ENCODE measurements at regions not wholly inside any gene's neighbourhood (a gene's known extent, or its start where the extent isn't known, plus 50 kb on each side); places are given as distances from the start of the nearest gene placed in this dataset.

- no TSS peak for BruUV-seq (replicated peaks)
- H4K20me1 ChIP-seq (ENCODE audit: insufficient read depth, low read length): no peaks in the 10 kb centered on the region
- CTCF ChIA-PET (ENCODE audit: unreplicated experiment): no interaction called here
- POLR2A ChIA-PET: no interaction called here
- H3K9me2 ChIP-seq (ENCODE audit: insufficient read depth, low read length): no peaks in the 10 kb centered on the region
- no peak overlapping the region for H2AFZ ChIP-seq (ENCODE audit: low read length)
- no peak overlapping the region for H3K4me3 ChIP-seq (ENCODE audit: low read depth, low read length, poor library complexity, severe bottlenecking)
- DNase-seq (ENCODE audit: low spot score): no peak
- H3K4me1 ChIP-seq (ENCODE audit: insufficient read depth, low read length, poor library complexity, severe bottlenecking): no peaks in the 10 kb centered on the region
- no peak overlapping the region for H3K4me2 ChIP-seq (ENCODE audit: low read length)
- TF ChIP-seq EZH2phosphoT487 (IDR thresholded peaks at IDR 0.05; ENCODE audit: borderline replicate concordance, low read depth, low read length): no peak
- no peak for TF ChIP-seq CTCF (conservative IDR thresholded peaks at IDR 0.05; ENCODE audit: low read length)
- H3K36me3 ChIP-seq (ENCODE audit: insufficient read depth, low read length): no peaks in the 10 kb centered on the region
- no peaks in the 10 kb centered on the region for H3K9me3 ChIP-seq (ENCODE audit: low read length)
- intact Hi-C loops (cut with micrococcal nuclease; ENCODE audit: unreplicated experiment): no loop called here
- no peaks in the 10 kb centered on the region for H3K79me2 ChIP-seq (ENCODE audit: insufficient read depth, low read depth, low read length)
- no peak overlapping the region for H3K27ac ChIP-seq (ENCODE audit: low read depth, low read length, poor library complexity, severe bottlenecking)
Observed at GRCh38 chr11:42960521-42961088, 351.2 kb upstream of the API5 start.

- no peaks in the 10 kb centered on the region for H3K9me2 ChIP-seq (ENCODE audit: insufficient read depth, low read length)
- no peaks in the 10 kb centered on the region for H3K4me1 ChIP-seq (ENCODE audit: insufficient read depth, low read length, poor library complexity, severe bottlenecking)
- H4K20me1 ChIP-seq (ENCODE audit: insufficient read depth, low read length): no peaks in the 10 kb centered on the region
- no peaks in the 10 kb centered on the region for H3K9me3 ChIP-seq (ENCODE audit: low read length)
- POLR2A ChIA-PET: interaction anchor here (1.0 kb wide), 1 partner anchor 85 kb away, joined by 3 read pairs; no protein-coding TSS in a partner anchor
- no peak for DNase-seq (ENCODE audit: low spot score)
- no peak overlapping the region for H3K27ac ChIP-seq (ENCODE audit: low read depth, low read length, poor library complexity, severe bottlenecking)
- no peak overlapping the region for H3K4me3 ChIP-seq (ENCODE audit: low read depth, low read length, poor library complexity, severe bottlenecking)
- TF ChIP-seq EZH2phosphoT487 (IDR thresholded peaks at IDR 0.05; ENCODE audit: borderline replicate concordance, low read depth, low read length) (no peak), CTCF (conservative IDR thresholded peaks at IDR 0.05; ENCODE audit: low read length) (no peak)
- intact Hi-C loops (cut with micrococcal nuclease; ENCODE audit: unreplicated experiment): no loop called here
- H3K79me2 ChIP-seq (ENCODE audit: insufficient read depth, low read depth, low read length): no peaks in the 10 kb centered on the region
- no peak overlapping the region for H2AFZ ChIP-seq (ENCODE audit: low read length)
- BruUV-seq (replicated peaks): no TSS peak
- CTCF ChIA-PET (ENCODE audit: unreplicated experiment): no interaction called here
- H3K4me2 ChIP-seq (ENCODE audit: low read length): no peak overlapping the region
- no peaks in the 10 kb centered on the region for H3K36me3 ChIP-seq (ENCODE audit: insufficient read depth, low read length)
Observed at GRCh38 chr11:42967653-42968052, 344.1 kb upstream of the API5 start.

GRCh38 chr11:42972741-42973140 is 339.1 kb upstream of the API5 start:
- BruUV-seq (replicated peaks): no TSS peak
- no peak for TF ChIP-seq CTCF (conservative IDR thresholded peaks at IDR 0.05; ENCODE audit: low read length)
- TF ChIP-seq EZH2phosphoT487 (IDR thresholded peaks at IDR 0.05; ENCODE audit: borderline replicate concordance, low read depth, low read length): no peak
- H3K4me1 ChIP-seq (ENCODE audit: insufficient read depth, low read length, poor library complexity, severe bottlenecking): no peaks in the 10 kb centered on the region
- intact Hi-C loops (cut with micrococcal nuclease; ENCODE audit: unreplicated experiment): no loop called here
- no peak overlapping the region for H2AFZ ChIP-seq (ENCODE audit: low read length)
- H4K20me1 ChIP-seq (ENCODE audit: insufficient read depth, low read length): no peaks in the 10 kb centered on the region
- no peak for DNase-seq (ENCODE audit: low spot score)
- no peaks in the 10 kb centered on the region for H3K36me3 ChIP-seq (ENCODE audit: insufficient read depth, low read length)
- POLR2A ChIA-PET: interaction anchor here (0.7 kb wide), 1 partner anchor 879 kb away, joined by 6 read pairs; no protein-coding TSS in a partner anchor
- H3K4me2 ChIP-seq (ENCODE audit: low read length): no peak overlapping the region
- H3K9me2 ChIP-seq (ENCODE audit: insufficient read depth, low read length): no peaks in the 10 kb centered on the region
- H3K9me3 ChIP-seq (ENCODE audit: low read length): no peaks in the 10 kb centered on the region
- H3K79me2 ChIP-seq (ENCODE audit: insufficient read depth, low read depth, low read length): no peaks in the 10 kb centered on the region
- CTCF ChIA-PET (ENCODE audit: unreplicated experiment): no interaction called here
- H3K27ac ChIP-seq (ENCODE audit: low read depth, low read length, poor library complexity, severe bottlenecking): no peak overlapping the region
- H3K4me3 ChIP-seq (ENCODE audit: low read depth, low read length, poor library complexity, severe bottlenecking): no peak overlapping the region

Measured in OCI-LY7 (cell line).